ENCODE measurements at regions not wholly inside any gene's neighbourhood (a gene's known extent, or its start where the extent isn't known, plus 50 kb on each side); places are given as distances from the start of the nearest gene placed in this dataset.

GRCh38 chr4:169810325-169811323, 52.9 kb upstream of the HPF1 start:
- DNase-seq (ENCODE audit: low read depth), result peak; percentile 54

GRCh38 chr4:169807934-169808509, 50.3 kb upstream of the HPF1 start:
- DNase-seq (ENCODE audit: low read depth), result no peak

All from GM04504 (cell line).